IPS-18c (cell line): ENCODE measurements at regions not wholly inside any gene's neighbourhood (a gene's known extent, or its start where the extent isn't known, plus 50 kb on each side); places are given as distances from the start of the nearest gene placed in this dataset.
A peak's percentile ranks its signal among the peaks of the same experiment; 100 is the strongest.

ENCODE experiments used
- H3K4me3 ChIP-seq: 2 replicates; pipeline ENCODE4 v1.7.0; 2013; ENCODE audit warnings: low read depth, mild to moderate bottlenecking, low read length, moderate library complexity; ENCODE audit not compliant: insufficient read depth
- H3K9me3 ChIP-seq: one replicate; pipeline ENCODE4 v1.6.1; 2013; ENCODE audit warnings: mild to moderate bottlenecking, low read length, moderate library complexity; ENCODE audit not compliant: control insufficient read depth, insufficient read depth

- Histone ChIP-seq H3K4me3 (no peak overlapping the region), H3K9me3 (no peaks in the 10 kb centered on the region)
Observed at GRCh38 chr2:143953451-143954030, 566.4 kb downstream of the ZEB2 start.

- H3K4me3 ChIP-seq = no peak overlapping the region
- no peaks in the 10 kb centered on the region for H3K9me3 ChIP-seq
Observed at GRCh38 chr2:143952536-143952935, 567.4 kb downstream of the ZEB2 start.

- Histone ChIP-seq H3K9me3 (no peaks in the 10 kb centered on the region), H3K4me3 (no peak overlapping the region)
Observed at GRCh38 chr2:143950704-143951103, 569.2 kb downstream of the ZEB2 start.

DNA sequence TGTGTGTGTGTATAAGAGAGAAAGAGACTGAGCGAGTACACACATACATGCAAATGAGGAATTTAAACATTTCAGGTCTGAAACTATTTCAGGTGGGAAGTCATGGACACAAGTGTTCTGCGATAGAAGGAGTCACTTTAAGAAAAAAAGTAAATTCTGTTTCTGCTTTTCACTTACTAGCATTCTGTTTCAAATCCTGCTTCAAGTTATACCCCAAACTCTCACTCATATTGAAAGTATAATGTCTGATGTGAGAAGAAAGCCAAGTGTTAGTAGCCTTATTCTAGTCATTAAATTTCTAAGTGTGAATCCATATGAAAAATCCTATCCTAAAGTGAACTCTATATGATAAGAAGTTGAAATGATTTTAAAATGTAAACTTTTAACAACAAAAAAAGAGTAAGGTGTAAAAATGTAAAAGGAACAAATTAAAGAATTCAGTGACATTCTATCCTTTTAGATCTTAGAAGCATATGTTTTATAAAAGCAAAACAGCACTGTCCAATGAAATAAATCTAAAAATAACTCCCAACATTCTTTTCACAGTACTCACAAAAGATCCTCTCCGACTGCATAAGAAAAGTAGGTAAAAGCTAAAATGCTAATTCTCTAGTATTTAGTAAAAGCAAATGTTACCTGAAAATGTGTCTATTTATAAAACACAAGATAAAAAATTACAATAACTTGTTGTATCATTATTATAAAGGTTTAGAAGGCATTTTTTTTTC lies 570.6 kb downstream of the ZEB2 start:
- no peaks in the 10 kb centered on the region for H3K9me3 ChIP-seq
- H3K4me3 ChIP-seq = no peak overlapping the region

DNA sequence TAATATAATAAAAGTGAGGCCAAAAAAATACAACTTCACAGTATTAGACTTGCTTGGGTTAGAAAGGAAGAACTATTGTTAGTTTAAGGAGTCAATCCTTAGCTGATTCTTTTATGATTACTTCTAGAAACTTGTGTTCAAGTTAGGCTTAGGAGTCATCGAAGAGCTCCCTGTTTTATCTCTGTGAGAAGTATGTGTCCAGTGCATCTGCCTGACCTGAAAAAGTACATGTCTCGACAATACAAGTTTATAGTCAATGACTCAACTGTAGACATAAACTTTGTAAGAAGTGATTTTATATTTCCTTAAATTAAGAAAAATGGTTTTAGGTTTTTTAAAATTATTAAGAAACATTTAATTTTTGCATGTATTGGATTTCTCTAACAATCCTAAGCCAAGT lies 571.2 kb downstream of the ZEB2 start:
- Histone ChIP-seq H3K4me3 (no peak overlapping the region), H3K9me3 (no peaks in the 10 kb centered on the region)

DNA sequence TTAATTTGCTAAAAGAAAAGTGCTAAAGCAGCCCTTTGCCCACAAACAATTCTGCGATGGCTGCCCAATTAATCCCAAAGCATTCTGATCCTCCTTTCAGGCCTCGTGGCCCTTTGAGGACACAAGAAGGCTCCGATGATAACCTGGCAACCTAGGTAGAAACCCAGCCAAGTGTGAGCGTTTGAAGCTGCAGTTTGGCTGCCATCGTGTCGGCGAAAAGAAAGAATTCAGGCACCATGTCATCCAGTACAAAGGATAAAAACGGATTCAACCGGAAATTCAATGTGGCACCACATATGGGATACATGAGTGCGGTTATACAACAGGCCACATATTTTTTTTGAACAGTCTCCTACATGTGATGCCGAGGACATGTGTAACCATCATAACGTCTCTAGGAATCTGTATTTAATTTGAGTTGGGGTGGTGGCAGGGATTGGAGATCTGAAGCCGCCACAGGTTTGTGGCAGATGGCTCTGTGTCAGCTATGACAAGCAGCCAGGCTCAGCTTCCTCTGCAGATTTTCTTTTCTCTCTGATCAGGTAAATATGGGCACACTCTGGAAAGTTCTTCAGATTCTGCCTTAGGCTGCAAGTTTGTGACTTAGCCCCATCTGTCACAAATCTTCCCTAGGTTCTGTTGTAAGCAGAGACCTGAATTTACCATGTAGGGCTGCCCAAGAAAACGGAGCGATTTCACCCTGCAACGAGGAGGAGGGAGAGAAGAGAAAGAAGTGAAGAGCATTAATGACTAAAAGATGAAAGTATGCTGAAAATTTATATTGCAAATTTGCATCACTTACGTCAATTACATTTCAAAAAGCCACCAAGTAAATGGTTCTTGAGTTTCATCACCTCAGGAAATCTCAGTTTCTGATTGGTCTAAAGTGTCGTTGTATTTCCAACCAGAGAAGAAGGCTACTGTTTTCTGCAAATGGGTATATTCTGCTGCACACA lies 573.2 kb downstream of the ZEB2 start:
- H3K9me3 ChIP-seq = no peaks in the 10 kb centered on the region
- H3K4me3 ChIP-seq = no peak overlapping the region

DNA sequence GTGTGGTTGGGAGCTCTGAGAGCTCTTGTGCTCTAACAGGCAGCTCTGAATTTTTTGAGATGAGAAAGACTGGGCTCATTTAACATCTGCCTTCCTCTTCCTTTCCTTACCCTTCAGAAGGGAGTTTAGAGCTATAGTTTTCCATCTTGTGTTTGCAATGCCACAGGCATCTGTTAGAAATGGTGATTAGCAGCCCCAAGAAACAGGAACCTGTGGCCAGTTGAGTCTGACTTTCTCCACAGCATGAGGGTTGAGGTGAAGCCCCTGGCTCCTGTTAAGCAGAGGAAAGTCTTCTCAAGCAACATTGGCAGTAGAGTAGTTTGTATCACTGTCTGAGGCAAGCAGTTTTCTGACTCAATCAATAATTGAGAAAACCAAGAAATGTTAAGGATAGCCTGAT lies 577.4 kb downstream of the ZEB2 start:
- Histone ChIP-seq H3K4me3 (no peak overlapping the region), H3K9me3 (no peaks in the 10 kb centered on the region)

DNA sequence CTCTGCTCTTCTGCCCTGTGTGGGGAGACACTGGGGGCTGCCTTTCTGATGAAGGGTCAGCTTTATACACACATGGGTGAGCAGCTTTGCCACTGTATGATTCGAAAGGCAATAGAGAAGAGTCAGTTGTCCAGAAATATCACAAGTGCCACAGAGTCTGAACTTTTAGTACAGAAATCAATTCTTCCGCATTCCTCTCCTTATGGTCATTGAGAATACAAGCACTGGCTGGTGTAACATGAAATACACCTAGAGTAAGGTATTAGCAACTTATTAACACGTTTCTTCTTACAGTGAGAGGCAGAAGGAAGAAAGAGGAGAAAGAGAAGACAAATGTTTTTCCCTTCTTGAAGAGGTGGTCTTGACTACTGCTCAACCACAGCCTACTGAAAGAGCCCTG lies 579.2 kb downstream of the ZEB2 start:
- H3K9me3 ChIP-seq = no peaks in the 10 kb centered on the region
- H3K4me3 ChIP-seq = no peak overlapping the region

DNA sequence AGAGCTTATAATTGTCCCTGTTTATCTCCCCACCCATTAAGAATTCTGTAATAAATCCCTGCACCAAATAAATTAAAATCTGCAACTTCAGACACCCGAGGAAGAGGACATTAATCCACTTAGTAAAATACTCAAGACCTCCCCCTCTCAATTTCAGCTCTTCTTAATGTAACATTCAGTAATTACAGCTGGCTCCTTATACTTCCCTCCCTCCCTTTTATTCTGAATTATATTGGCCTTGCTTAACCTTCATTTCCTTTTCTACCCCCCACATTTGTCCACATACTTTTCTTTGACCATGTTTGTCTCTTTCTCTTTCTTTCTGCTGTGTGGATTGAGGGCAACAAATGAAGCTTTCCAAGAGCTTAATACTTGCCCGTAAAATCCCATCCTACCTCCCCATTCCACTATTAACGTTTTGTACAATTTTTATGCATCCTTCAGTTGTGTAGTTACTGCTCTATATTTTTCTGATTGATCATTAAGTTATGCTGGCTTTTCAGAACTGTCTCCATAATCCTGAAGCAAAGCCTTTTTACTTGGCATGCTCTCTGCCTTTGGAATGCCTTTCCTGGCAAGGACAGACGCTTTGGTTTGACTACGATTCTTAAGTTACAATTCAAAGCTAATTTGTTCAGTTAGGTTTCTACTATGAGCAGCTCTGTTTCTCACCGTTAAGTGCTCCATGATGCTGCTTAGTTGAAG lies 580.1 kb downstream of the ZEB2 start:
- Histone ChIP-seq H3K4me3 (no peak overlapping the region), H3K9me3 (no peaks in the 10 kb centered on the region)

DNA sequence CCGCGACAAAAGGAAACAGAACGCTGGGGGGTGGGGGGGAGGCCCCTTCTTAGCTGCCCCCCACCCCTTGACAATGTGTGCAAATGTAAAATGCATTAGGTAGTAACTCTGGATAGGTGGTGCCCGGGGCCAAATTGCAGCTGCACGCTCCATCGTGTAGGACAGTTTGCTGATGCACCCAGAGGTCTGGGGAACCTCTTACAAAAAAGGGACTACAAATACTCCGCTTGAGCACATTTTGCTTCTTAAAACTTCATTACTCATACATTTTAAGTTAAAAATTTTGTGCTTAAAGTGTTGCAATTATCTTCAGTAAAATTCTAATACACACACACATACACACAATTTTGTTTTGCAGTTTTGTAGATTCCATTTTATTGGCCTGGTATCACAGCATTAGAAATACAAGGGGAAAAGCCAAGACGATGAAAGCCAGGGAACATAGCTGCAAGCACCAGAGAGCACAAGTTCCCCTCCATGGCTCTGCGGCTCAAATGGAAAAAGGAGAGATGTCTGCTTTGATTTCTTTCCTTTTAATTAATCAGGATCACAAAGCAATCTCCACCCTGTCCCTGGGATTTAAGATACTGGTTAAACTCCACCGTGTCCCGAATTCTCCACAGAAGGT lies 582.1 kb downstream of the ZEB2 start:
- no peaks in the 10 kb centered on the region for H3K9me3 ChIP-seq
- peak overlapping the region; percentile 61; the same call in 1 of the 2 replicates for H3K4me3 ChIP-seq

GRCh38 chr2:143936848-143937722 lies 582.8 kb downstream of the ZEB2 start:
- Histone ChIP-seq H3K9me3 (no peaks in the 10 kb centered on the region), H3K4me3 (peak overlapping the region; percentile 61)

DNA sequence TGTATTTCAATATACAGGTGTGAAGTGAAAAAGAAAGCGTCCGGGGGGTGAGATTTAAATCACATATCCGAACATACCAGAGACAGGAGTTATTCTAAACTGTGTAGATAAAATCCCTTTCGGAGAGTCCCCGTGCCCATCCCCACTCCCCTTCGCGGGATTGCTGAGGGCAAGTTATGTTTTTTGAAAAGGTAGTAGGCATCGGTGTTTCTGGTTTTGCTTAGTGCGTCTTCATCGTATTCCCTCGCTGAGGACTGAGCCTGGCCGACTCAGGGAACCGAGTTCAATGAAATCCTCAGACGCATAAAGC lies 583.4 kb downstream of the ZEB2 start:
- no peaks in the 10 kb centered on the region for H3K9me3 ChIP-seq
- H3K4me3 ChIP-seq = peak overlapping the region; percentile 61

DNA sequence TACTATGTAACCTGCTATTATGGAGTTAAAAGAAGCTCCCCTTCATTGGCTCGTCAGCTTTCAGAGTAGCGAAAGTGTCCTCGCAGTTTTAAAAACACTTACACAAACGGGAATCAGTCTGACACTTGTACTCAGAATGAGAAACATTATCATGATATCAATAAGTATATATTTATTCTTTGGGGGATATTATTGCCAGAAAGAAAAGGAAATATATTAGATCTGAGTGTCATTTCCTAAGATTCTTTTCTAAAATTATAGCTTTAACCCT lies 584.5 kb downstream of the ZEB2 start:
- Histone ChIP-seq H3K9me3 (no peaks in the 10 kb centered on the region), H3K4me3 (no peak overlapping the region)

DNA sequence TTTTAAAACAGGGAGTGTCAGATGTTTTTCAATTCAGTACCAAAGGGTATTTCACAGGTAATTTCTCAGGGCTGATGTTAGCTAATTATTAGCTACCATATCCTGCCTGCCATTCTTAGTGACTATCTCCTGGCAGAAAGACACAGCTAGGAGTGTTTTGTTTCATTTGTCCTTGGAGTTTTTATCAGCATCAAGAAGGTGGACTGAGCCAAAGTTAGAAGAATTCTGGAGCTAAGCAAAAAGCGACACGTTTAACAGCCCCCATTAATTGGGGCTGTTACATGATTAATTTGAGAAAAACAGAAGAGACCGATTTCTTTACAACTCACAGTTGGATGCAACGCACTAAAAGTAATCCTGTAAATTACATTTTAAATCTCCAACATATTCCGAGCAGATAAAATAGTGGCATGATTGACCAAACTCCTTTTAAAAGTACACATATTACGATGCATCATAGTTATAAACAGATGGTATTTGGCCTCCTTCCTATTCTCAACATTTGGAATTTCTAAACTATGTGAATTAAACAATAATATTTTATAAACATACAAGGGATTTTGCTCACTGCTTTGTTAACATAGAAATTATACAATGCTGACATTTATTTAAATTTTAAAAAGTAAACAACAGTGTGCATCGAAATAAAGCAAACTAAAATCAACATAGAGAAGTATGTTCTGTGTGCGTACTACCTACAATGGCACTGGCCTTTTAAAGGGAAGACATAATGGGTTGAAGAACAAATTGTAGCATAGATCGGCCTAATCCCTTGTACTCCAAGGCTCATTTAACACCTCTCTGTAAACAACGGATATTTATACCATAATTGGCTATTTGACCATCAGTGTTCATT lies 585.1 kb downstream of the ZEB2 start:
- Histone ChIP-seq H3K9me3 (no peaks in the 10 kb centered on the region), H3K4me3 (no peak overlapping the region)

- Histone ChIP-seq H3K4me3 (no peak overlapping the region), H3K9me3 (no peaks in the 10 kb centered on the region)
Observed at GRCh38 chr2:143933946-143934569, 585.9 kb downstream of the ZEB2 start.
